SJSA1 (cell line): ENCODE measurements at regions not wholly inside any gene's neighbourhood (a gene's known extent, or its start where the extent isn't known, plus 50 kb on each side); places are given as distances from the start of the nearest gene placed in this dataset.

ENCODE experiments used
- DNase-seq, 2 experiments: peaks; one replicate each; pipeline ENCODE4 v3.0.0-alpha.2; 2015 to 2020; ENCODE audit warnings: low spot score in 2 of 2, low read depth in 1 of 2
- H3K27ac ChIP-seq: fragments of 250-450 bp; sonication (Bioruptor Pico); 2 replicates; pipeline ENCODE4 v1.5.1; 2020; ENCODE audit warnings: mild to moderate bottlenecking, moderate library complexity
- H3K27me3 ChIP-seq: fragments of 250-450 bp; sonication (Bioruptor Pico); replicated peaks from 2 replicates; pipeline ENCODE4 v1.5.1; 2020; ENCODE audit warnings: mild to moderate bottlenecking, moderate library complexity
- H3K36me3 ChIP-seq: fragments of 250-450 bp; sonication (Bioruptor Pico); 2 replicates; pipeline ENCODE4 v1.5.1; 2020; ENCODE audit warnings: mild to moderate bottlenecking
- H3K4me1 ChIP-seq: fragments of 250-450 bp; sonication (Bioruptor Pico); replicated peaks from 2 replicates; pipeline ENCODE4 v1.6.1; 2021; ENCODE audit warnings: mild to moderate bottlenecking
- H3K4me3 ChIP-seq: fragments of 250-450 bp; sonication (Bioruptor Pico); 2 replicates; pipeline ENCODE4 v1.5.1; 2020; ENCODE audit warnings: mild to moderate bottlenecking
- H3K9me3 ChIP-seq: fragments of 250-450 bp; sonication (Bioruptor Pico); replicated peaks from 2 replicates; pipeline ENCODE4 v1.5.1; 2020; ENCODE audit warnings: mild to moderate bottlenecking

DNA sequence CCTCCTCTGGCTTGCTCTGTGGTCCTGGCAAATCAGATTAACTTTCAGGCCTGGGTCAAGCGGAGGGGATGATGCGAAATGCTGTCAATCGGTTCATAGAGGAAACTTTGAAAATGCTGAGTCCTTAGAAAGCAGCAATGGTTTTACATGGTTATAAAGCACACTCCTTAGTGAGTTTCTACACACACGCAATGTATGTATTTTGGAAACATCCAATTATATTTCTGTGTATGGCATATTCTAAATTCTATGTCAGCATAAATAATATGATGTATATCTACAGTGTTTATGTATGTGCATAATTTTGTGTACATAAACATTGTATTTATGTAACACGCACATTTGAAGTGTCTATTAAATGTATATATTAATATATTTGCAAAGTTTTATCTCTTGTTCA is 118.0 kb upstream of the ARID2 start:
- DNase-seq = no peak
- H3K9me3 ChIP-seq = no peaks in the 10 kb centered on the region
- peaks cover 28% of the 10 kb centered on the region for H3K4me1 ChIP-seq
- no peak overlapping the region for H3K27ac ChIP-seq
- H3K27me3 ChIP-seq = no peaks in the 10 kb centered on the region
- no peak overlapping the region for H3K4me3 ChIP-seq
- H3K36me3 ChIP-seq = no peaks in the 10 kb centered on the region

DNA sequence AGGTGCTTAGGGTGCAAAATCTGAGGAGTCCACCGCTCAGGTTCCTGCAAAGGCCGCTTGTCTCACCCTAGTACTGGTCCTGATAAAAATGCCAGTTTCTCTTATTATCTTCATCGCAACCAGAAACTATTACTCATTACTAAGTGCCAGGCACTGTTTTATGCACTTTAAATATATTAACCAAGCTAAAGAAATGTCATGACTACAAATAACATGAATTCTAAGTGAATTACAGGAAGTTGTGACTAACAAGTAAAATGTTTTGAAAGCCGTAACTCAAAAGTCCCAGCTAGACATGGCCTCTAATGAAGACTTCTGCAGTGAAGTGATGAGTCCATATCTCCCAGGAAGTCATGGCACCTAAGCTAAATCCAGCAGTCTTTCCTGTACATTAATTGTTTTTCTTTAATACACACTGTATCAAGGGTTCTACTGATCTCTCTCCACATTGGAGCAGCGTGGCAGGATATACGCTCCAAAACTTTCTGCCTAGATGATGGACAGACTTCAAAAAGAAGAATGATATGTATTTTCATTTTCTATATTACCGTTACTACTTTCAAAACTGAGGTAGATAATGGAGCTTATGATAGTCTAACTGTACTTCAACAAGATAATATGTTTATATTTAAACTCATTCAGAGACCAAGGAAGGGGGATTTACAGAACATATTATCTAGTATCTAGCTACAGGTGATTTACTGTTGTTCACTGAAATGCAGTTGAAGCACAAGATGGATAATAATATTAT is 117.3 kb upstream of the ARID2 start:
- Histone ChIP-seq H3K4me3 (no peak overlapping the region), H3K4me1 (peaks cover 28% of the 10 kb centered on the region), H3K9me3 (no peaks in the 10 kb centered on the region), H3K36me3 (no peaks in the 10 kb centered on the region), H3K27me3 (no peaks in the 10 kb centered on the region), H3K27ac (no peak overlapping the region)
- DNase-seq = peak in 1 of 2 experiments; percentile 7

DNA sequence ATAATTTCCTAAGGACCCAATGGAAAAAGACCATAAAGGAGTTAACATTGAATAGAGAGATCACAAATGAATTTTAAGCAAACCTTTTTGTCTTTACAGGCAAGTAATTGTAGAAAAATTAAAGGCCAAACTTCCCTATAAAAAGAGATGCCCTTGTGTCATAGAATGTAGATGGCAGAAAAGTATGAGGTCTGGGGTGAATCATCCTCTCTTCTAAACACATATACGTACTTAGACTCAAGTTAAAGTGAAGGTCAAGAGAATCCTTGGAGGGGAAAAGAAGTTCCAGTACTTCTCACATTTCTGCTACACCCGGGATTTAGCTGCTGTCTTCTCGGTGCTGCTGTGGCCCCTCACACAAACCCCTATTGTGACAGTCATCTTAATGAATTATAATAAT is 116.2 kb upstream of the ARID2 start:
- H3K9me3 ChIP-seq = no peaks in the 10 kb centered on the region
- H3K27me3 ChIP-seq = no peaks in the 10 kb centered on the region
- peak in 1 of 2 experiments; percentile 5 for DNase-seq
- no peak overlapping the region for H3K4me3 ChIP-seq
- no peaks in the 10 kb centered on the region for H3K36me3 ChIP-seq
- H3K4me1 ChIP-seq = peaks cover 28% of the 10 kb centered on the region
- no peak overlapping the region for H3K27ac ChIP-seq

DNA sequence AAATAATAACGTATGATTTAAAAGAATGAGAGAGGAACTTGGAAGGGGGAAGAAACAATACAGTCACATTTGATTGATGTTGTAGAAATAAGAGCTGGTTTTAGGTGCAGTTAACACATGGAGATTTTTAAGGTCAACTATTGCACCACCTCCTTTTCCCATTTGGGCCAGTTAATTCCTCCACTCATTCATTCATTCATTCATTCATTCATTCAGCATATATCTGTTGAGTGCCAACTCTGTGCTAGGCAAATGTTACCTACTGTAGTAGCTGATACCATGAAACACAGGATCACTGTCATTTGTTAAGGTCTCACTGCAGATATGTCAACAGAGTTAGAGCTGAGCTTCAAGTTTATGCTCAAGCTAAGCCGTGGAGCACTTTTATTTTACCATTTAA is 115.7 kb upstream of the ARID2 start:
- Histone ChIP-seq H3K4me3 (no peak overlapping the region), H3K9me3 (no peaks in the 10 kb centered on the region), H3K27me3 (no peaks in the 10 kb centered on the region), H3K27ac (no peak overlapping the region), H3K4me1 (peaks cover 28% of the 10 kb centered on the region), H3K36me3 (no peaks in the 10 kb centered on the region)
- no peak for DNase-seq

DNA sequence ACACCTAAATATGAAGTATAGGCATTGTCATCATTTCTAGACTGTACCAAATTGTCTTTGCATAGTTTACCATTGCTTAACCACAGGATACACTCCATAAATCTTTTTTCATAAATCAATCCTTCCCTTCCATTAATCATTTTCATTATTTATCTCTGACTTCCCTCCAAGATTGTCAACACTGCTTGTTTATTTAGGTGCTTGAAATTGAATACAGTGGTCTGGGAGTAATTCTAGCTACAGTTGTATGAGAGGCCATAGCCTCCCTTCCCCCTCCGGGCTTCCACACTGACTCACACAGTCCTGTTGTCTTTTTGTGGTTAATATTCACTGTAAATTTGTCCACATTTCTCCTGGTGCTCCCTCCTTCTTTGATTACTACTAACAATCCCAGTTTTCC is 114.2 kb upstream of the ARID2 start:
- H3K27ac ChIP-seq = no peak overlapping the region
- H3K27me3 ChIP-seq = no peaks in the 10 kb centered on the region
- peak; percentile 63 to 69 for DNase-seq
- H3K36me3 ChIP-seq = no peaks in the 10 kb centered on the region
- no peaks in the 10 kb centered on the region for H3K9me3 ChIP-seq
- peaks cover 28% of the 10 kb centered on the region for H3K4me1 ChIP-seq
- H3K4me3 ChIP-seq = no peak overlapping the region

DNA sequence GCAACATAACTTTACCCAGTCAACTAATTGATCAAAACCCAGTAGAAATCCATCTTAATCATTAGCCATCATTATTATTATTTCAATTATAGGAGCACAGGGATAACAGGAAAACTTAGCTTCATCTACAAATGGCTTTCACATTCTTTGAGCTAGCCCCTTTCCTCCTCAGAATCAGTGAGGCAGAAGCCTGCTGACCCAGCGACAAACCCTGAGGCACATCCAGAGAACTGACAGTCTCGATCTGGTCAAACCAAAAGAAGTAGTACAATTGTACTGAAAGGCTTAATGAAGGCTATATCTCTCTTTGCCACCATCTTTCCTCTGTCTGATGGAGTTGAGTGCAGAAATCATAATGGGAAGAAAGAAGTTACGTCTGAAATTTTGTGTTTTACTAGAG is 109.8 kb upstream of the ARID2 start:
- no peaks in the 10 kb centered on the region for H3K36me3 ChIP-seq
- 0 out of 2 replicates have a peak, but pooled peaks cover 3% of the 10 kb centered on the region for H3K27me3 ChIP-seq
- H3K9me3 ChIP-seq = no peaks in the 10 kb centered on the region; the same call in 1 of the 2 replicates
- no peak overlapping the region for H3K4me3 ChIP-seq
- H3K27ac ChIP-seq = no peak overlapping the region
- no peak for DNase-seq
- peaks cover 10% of the 10 kb centered on the region for H3K4me1 ChIP-seq

DNA sequence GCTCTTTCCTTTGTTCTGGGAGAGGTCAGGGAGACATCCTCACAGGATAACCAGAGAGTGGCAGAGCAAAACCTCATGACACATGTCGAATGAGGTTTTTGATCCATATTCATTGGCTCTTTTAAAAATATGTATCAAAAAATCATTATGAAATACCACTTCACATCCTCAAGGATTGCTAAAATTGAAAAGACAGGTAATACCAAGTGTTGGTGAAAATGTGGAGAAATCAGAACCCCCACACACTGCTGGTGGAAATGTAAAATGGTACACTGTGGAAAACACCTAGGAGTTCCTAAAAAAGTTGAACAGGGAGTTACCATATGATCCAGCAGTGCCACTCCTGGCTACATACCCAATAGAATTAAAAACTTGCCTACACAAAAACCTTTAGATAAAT is 107.8 kb upstream of the ARID2 start:
- Histone ChIP-seq H3K9me3 (no peaks in the 10 kb centered on the region; the same call in 1 of the 2 replicates), H3K36me3 (no peaks in the 10 kb centered on the region), H3K4me3 (no peak overlapping the region), H3K4me1 (no peaks in the 10 kb centered on the region), H3K27me3 (0 out of 2 replicates have a peak, but pooled peaks cover 3% of the 10 kb centered on the region), H3K27ac (no peak overlapping the region)
- no peak for DNase-seq

DNA sequence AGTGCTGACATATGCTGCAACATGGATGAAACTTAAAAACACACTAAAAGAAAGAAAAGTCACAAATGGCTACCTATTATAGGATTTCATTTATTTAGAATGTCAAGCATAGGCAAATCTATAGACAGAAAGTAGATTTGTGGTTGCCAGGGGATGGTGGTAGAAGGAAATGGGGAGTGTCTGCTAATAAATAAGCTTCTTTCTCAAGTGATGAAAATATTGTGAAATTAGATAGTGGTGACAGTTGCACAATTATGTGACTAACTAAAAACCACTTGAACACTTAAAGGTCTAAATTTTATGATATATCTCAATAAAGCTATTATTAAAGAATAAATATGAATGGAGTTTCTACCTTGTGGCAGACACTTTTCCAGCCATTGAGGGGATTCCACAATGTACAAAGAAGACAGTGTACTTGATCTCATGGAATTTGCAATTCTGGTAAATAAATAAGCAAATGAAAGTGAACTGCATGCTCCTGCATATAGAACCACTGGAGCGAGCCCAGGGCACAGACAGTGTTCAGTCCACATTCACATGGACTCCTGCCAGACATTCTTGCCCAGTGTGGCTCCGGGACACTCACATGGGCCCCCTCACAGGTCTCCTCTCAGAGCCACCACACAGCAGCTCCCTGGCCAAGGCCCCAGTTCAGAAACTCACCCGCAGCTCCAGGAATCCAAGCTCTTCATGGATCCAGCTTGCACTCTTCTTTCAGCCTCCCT is 107.1 kb upstream of the ARID2 start:
- no peaks in the 10 kb centered on the region; the same call in 1 of the 2 replicates for H3K9me3 ChIP-seq
- H3K4me1 ChIP-seq = no peaks in the 10 kb centered on the region
- H3K4me3 ChIP-seq = no peak overlapping the region
- DNase-seq = no peak
- H3K27me3 ChIP-seq = 0 out of 2 replicates have a peak, but pooled peaks cover 3% of the 10 kb centered on the region
- H3K27ac ChIP-seq = no peak overlapping the region
- H3K36me3 ChIP-seq = no peaks in the 10 kb centered on the region

DNA sequence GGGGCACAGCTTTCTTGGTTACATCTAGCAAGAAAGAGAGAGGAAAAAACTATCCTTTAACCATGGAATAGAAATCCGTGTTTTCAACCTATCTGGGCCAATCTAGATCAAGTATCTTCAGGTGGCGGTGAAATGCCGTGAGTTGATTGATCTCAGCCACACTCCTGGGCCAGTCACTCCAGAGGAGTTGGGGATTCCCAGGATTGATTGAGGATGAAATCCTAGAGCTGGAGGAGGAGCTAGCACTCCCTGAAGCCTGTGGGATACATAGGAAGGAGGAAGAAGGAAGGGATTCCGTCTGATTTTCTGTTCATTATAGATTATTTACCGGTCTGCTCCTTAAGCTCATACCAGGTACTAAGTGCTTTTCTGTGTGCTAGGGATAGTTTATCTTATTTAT is 106.3 kb upstream of the ARID2 start:
- Histone ChIP-seq H3K36me3 (no peaks in the 10 kb centered on the region), H3K27ac (no peak overlapping the region), H3K9me3 (no peaks in the 10 kb centered on the region; the same call in 1 of the 2 replicates), H3K4me1 (no peaks in the 10 kb centered on the region), H3K4me3 (no peak overlapping the region), H3K27me3 (peaks cover 3% of the 10 kb centered on the region)
- DNase-seq = no peak

DNA sequence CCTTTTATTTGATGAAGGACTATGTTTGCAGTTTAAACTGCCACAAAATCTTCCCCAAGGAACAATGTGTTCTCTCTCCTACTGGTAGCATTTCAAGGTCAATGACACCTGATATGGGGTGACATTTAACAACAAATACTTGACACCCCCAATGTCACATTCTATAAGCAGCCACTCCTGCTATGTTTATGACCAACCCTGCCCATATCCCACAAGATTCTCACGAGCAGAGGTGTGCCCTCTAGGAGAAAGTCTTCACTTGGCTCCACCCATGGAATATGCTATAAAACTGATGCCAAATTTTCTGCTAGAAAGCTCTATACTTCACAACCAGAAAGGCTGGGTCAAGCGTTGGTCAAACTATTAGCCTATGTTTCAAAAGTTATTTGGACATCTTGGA is 105.6 kb upstream of the ARID2 start:
- Histone ChIP-seq H3K4me1 (no peaks in the 10 kb centered on the region), H3K27me3 (peaks cover 3% of the 10 kb centered on the region), H3K9me3 (no peaks in the 10 kb centered on the region; the same call in 1 of the 2 replicates), H3K27ac (no peak overlapping the region), H3K4me3 (no peak overlapping the region), H3K36me3 (no peaks in the 10 kb centered on the region)
- no peak for DNase-seq

DNA sequence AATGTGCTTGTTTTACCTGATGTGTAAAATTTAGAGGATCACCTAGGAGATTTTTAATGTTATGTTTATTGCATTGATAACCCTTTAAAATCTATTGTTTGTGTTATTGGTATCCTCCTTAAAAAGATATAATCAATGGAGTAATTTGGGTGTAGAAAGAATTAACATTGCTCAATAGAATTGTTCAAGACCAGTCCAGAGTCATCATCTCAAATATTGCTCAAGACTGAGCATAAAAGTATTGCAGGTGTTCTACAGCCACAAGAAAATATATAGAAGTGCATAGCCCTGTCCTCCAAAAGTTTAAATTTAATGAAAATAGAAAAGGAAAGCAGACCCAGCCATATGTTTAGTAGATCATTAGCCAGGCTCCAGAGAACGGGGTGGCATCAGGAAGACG is 102.5 kb upstream of the ARID2 start:
- no peak for DNase-seq
- Histone ChIP-seq H3K27ac (no peak overlapping the region), H3K27me3 (peaks cover 3% of the 10 kb centered on the region), H3K4me1 (no peaks in the 10 kb centered on the region), H3K36me3 (no peaks in the 10 kb centered on the region), H3K4me3 (no peak overlapping the region), H3K9me3 (no peaks in the 10 kb centered on the region)

DNA sequence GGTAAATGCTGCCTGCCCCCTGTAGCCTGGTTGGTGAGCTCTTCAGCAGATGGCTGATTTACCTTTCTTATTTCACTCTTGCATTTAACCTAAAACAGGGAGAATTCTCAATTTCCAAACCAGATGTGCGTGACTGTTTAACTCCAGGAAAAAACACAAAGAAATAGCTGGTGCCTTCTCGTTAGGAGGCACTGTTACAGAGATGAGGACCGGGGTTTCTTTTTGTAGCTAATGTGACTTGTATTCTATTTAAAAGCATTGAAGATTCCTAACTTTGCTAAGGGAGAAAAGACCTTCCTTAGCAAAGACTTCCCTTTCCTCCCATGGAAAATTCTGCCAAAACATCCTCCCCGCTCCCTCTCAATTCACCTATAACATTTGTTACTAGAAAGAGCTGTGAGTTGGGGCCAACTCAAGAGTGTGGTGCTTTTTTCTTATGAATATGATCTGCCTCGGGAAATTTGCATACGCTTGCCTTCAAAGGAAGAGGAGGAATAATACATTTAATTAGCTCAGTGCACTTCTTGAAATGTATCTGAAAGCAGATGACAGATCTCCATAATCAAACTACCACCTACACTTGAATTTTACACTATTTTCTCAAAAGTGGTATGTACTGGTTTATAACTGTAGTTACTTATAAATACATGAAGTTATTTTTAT is 102.0 kb upstream of the ARID2 start:
- H3K27me3 ChIP-seq = peaks cover 3% of the 10 kb centered on the region
- no peak overlapping the region for H3K4me3 ChIP-seq
- no peaks in the 10 kb centered on the region for H3K4me1 ChIP-seq
- H3K36me3 ChIP-seq = no peaks in the 10 kb centered on the region
- no peak for DNase-seq
- no peak overlapping the region for H3K27ac ChIP-seq
- H3K9me3 ChIP-seq = no peaks in the 10 kb centered on the region

DNA sequence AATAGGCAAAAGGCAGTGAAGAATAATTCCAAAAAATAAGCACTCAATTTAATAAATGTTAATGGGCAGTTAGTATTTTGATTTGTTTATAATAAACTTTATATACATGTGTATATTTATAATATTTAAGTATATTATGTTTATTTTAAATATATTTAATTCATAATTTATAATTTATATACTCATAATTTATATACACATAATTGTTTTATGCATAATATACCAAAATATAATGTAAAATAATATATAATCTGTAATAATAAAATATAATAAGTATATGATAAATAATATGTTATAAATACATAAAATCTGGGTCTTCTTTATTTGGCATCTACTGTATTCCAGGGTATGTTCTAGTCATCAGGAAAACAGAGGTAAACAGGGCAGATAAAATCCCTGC is 100.2 kb upstream of the ARID2 start:
- Histone ChIP-seq H3K9me3 (no peaks in the 10 kb centered on the region), H3K4me3 (no peak overlapping the region), H3K36me3 (no peaks in the 10 kb centered on the region), H3K27me3 (peaks cover 3% of the 10 kb centered on the region), H3K4me1 (no peaks in the 10 kb centered on the region), H3K27ac (no peak overlapping the region)
- no peak for DNase-seq

DNA sequence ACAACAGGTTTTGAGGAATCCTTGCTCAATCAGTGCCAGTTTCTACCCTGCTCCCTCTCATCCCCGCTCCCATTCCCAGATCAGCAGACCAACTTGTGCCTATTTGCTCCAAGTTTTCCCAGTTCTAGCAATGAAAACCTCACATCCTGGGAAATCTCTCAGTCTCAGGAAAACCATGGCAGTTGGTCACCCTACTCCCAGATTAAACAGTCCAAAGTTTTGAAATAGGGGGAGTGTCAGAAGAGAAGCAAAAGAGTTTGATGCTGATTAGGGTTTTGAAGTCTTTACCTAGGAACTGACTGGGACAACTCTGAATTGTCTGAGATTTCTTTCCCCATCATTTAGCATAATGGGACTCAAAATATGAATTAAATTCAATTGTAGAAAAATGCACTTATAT is 95.8 kb upstream of the ARID2 start:
- H3K36me3 ChIP-seq = no peaks in the 10 kb centered on the region
- H3K4me3 ChIP-seq = no peak overlapping the region
- H3K27ac ChIP-seq = no peak overlapping the region
- H3K27me3 ChIP-seq = no peaks in the 10 kb centered on the region; the same call in 1 of the 2 replicates
- H3K9me3 ChIP-seq = no peaks in the 10 kb centered on the region
- peaks cover 5% of the 10 kb centered on the region; the same call in 1 of the 2 replicates for H3K4me1 ChIP-seq
- no peak for DNase-seq
